ACHN (cell line): ENCODE measurements at regions not wholly inside any gene's neighbourhood (a gene's known extent, or its start where the extent isn't known, plus 50 kb on each side); places are given as distances from the start of the nearest gene placed in this dataset.

Experiments
- DNase-seq: peaks from one replicate; pipeline ENCODE4 v3.0.0-alpha.2; 2015
- in situ Hi-C: cut with HindIII; loops from 2 replicates; pipeline ENCODE4 v1.10.0; 2017; ENCODE audit warnings: low sequenced_read_pairs, low pct_ligation_motif_present, low pct_unique_long_range_greater_than_20kb

DNA sequence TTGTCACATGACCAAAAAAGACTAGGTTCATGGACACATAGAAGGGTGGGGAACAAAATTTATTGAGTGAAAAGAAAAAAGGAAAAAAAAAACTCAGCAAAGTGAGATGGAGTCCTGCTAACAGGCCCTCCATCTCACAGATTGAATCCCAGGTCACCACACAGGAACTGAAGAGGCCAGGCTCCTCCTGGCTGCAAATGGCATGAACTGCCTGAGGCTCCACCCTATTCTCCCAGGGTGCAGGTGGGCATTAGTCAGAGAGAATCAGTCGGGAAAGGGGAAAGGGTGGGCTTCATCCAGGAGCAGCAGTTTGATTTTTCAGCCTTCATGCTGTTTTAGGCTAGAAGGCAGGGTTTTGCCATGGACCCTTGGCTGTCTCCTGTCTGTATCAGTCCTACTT is 128.5 kb upstream of the GRID2 start:
- no peak for DNase-seq
- in situ Hi-C loops, result no loop called here

DNA sequence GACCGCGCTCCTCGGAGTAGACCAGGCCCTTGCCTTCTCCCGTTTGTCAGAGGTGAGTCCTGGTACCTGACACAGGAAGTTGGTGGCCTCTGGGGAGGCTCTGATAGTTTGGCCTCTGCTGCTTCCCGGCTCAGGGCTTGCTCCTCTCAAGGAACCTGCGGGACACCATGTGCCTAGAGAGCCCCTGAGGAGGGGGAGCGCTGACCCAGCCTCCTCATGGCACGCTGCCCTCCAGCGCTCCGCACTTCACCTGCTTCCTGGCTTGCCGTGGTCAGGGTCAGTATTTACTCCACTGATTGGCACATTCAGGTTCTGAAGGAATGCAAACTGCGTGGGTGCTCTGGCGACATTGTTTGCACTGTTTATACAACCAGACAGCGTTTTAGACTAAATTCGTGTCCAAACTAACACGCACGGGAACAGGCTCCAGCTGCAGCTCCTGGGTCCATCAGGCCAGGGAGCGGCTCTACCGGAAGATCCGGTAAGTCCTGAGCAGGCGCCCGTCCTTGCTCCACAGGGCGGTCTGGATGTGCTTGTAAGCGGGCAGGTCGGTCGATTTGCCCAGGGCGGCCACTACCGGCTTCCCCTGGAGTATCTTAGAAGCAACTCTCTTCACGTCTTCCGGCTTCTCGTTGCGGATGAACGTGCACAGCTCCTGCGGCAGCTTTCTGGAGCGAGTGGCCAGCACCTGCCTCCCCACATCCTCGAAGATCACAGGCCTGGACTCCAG is 121.6 kb upstream of the GRID2 start:
- in situ Hi-C loops, result no loop called here
- DNase-seq, result no peak

DNA sequence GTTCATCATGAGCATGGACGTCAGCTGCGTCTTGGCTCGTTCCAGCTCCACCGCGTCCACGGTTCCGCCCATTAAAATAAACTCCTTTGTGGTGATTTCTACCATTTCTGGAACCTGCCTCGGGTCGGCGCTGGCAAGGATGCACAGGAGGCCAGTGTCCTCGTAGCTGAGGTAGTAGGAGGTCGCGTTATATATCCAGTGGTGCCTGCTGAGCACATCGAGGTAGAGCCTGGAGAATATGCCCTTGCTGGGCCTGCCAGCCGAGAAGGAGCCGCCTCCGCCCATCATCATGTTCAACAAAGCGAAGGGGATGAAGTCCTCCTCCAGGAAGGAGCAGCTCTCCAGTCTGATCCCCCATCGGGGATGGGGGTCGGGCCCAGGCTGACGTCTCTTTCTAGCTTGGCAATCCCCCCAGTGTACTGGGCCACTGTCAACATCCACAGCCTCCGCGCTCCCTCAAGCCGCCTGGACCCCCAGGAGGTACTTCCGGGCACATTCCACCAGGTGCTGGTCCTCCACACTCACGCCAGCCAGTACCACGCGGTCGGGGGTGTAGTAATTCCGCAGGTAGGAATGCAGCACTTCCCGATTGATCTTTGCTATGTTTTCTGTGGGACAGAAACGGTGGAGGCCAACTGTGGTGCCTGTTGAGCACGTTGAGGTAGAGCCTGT is 120.9 kb upstream of the GRID2 start:
- in situ Hi-C loops, result no loop called here

DNA sequence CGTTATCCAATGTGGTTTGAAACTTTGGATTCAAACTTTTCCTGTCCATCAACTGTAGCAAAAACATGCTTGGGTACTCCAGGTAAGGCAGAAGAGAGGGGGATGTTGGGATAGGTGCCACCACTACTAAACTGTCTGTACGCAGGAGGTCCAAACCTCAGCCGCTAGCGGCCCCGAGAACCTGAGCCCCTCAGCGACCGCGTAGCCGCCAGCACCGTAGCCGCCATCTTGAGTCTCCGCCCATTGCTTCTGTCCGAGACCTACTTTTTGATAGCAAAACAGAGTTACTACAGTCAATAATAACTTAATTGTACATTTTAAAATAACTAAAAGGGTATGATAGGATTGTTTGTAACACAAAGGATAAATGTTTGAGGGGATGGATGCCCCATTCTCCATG is 119.9 kb upstream of the GRID2 start:
- in situ Hi-C loops, result no loop called here
- DNase-seq, result no peak

More for the DNA sequence above, 120.9 kb upstream of the GRID2 start:
- no peak for DNase-seq

DNA sequence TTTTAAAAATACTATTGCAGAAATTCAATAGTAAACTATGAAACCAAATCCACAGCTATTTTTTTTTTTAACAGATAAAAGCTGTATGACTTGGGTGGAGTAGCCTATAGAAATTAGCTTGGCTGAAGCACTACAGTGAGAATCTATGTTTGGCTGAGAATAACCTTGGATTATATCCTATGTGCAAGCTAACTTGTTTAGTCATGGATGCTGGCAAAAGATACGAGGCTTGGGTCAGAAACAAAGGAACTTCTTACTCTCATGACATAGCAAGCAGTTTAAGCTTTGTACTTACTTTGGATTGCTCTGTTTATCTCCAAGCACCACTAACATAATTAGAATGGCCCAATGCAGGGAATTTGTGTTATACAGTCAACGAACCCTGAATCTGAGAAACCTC is 119.2 kb upstream of the GRID2 start:
- in situ Hi-C loops, result no loop called here
- no peak for DNase-seq

DNA sequence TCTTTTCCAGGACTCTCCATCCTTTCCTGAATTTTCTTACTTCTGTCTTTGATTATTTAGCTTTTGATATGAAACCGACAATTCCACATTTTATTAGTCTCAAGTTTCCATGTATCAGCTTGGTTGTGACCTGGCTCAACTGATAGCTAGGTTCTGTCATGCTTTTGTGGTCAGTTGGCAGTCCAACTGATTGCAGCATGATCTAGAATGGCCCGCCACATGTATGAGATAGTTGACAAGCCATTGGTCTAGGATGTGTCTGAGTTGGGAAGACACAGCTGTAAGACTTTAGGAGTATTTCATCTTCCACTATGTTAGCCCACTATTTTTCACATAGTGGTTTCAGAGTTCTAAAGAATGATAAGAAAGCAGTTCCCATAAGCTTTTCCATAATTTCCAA is 117.5 kb upstream of the GRID2 start:
- in situ Hi-C loops, result no loop called here
- DNase-seq, result no peak

DNA sequence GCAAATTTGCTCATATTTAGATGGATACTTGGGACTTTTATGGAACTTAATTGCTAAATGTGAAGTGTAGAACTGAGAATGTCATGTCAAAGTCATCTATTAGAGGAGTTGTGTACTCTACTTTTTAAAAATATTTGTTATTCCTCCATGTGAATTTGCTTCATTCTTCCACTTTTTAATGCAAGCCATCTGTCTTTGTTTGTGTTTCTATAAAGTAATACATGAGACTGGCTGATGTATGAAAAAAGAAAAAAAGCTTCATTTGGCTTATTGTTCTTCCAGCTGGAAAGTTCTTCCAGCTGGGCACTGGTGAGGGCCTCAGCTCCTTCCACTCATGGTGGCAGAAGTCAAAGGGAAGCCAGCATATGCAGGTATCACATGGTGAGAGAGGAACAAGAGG is 114.6 kb upstream of the GRID2 start:
- no peak for DNase-seq
- in situ Hi-C loops, result no loop called here

DNA sequence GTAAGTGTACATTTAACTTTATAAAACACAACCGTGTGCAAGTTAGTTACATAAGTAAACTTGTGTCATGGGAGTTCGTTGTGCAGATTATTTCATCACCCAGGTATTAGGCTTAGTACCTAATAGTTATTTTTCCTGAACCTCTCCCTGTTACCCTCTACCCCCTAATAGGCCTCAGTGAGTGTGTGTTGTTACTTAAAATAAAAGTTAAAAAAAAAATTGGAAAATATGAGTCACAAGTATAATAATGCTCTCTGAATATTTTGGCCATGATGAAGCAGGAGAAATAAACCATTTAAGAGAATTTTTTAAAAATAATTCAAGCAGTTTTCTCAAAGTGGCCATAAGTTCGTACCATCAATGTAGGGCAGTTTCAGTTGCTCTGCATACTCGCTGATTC is 105.1 kb upstream of the GRID2 start:
- in situ Hi-C loops, result no loop called here
- no peak for DNase-seq

DNA sequence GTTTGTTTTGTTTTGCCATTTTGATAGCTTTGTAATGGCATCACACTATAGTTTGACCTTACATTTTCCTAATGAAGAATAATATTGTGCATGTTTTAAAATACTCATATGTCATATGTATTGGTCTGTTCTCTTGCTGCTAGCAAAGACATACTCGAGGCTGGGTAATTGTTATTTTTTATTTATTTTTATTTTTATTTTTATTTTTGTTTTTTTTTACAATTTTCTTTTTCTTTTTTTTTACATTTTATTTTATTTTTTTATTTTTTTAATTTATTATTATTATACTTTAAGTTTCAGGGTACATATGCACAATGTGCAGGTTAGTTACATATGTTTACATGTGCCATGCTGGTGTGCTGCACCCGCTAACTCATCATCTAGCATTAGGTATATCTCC is 104.6 kb upstream of the GRID2 start:
- no peak for DNase-seq
- in situ Hi-C loops, result no loop called here

DNA sequence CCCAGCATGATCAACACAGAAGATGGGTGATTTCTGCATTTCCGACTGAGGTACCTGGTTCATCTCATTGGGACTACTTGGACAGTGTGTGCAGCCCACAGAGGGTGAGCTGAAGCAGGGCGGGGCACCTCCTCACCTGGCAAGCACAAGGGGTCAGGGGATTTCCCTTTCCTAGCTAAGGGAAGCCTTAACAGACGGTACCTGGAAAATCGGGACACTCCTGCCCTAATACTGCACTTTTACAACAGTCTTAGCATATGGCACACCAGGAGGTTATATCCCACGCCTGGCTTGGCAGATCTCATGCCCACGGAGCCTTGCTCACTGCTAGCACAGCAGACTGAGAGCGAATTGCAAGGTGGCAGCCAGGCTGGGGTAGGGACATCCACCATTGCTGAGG is 92.9 kb upstream of the GRID2 start:
- in situ Hi-C loops, result no loop called here
- no peak for DNase-seq

DNA sequence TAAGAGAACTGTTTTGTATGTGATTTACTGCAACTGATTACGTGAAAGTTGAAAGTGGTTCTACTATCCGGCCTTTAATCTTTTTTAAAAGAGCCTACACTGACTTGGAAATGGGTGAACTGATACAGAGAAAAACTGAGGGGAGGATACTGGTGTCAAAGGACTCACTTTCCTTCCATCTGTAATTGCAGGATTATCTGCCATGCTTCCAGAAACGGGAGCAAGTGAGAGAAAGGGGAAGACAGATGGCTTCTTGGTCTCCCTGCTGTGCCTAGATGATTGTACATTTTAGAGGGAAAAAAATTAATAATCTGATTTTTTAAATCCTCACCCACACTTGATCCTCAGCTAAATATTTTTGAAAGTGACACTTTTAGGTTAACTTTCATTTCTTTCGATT is 88.3 kb upstream of the GRID2 start:
- in situ Hi-C loops, result no loop called here
- no peak for DNase-seq

DNA sequence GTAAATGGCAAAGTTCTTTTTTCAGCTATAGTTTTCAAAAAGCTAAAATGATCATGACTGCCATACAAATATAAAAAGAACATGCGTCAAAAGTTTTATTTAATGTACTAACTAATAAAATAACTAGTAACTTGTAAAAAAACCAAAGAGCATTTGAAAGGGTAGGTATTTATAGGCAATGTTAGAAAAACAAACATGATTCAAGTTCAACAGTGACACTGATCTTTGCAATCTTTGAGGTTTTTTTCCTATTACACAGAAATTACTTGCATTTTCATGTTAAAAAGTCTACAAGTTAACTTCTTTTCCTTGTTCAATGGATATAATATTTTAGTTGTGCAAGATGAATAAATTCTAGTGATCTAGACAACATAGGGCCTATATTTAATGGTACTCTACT is 72.3 kb upstream of the GRID2 start:
- no peak for DNase-seq
- in situ Hi-C loops, result no loop called here

DNA sequence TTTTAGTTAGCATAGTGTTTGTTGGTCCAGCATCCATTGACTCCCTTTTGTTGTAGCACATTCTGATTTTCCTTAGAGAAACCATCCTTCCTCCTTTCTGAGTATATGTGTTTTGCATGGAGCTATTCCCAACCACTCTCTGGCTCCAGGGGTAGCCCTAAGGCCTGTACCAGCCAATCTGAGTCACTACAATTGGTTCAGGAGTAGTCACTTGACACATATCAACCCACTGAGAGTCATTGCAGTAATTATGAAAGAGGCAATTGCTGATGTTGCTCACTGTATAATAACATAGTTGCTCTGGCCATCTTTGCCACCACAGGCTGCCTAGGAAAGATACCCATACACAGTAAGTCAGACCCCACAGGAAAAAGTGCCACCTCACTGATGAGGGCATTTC is 71.2 kb upstream of the GRID2 start:
- in situ Hi-C loops, result no loop called here
- no peak for DNase-seq

DNA sequence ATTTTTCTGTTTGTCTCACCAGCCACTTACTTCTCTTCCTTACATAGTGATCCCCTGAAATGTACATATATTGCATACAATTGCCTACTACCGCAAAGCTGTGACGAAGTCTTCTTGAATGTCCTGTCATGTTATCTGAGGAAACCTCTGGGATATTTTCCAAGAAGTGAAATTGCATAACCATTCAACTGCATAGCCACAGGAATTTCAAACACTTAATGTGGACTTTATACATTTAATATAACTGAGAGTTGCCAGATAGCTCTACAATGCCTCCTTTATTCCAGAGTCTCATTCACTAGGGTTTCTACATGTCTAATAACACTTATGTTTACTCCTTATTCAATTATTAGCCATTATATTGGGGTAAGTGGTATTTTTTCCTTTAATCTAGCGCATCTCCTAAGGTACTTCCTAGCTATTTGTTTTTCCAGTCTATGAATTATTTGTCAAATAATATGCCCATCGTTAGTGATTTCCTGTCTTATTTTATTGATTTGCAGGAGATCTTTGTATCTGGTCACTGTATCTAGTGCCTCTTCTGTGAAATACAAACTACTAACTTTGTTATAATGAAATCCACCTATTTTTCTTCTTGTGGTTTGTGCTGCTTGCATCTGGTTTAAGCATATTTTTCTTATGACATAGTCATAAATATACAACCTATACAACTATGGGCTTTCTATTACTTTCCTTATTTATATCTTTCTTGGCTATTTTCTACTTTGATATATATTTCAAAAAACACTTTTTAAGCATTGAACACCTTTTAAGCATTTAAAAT is 69.2 kb upstream of the GRID2 start:
- DNase-seq, result peak; percentile 94
- in situ Hi-C loops, result no loop called here

DNA sequence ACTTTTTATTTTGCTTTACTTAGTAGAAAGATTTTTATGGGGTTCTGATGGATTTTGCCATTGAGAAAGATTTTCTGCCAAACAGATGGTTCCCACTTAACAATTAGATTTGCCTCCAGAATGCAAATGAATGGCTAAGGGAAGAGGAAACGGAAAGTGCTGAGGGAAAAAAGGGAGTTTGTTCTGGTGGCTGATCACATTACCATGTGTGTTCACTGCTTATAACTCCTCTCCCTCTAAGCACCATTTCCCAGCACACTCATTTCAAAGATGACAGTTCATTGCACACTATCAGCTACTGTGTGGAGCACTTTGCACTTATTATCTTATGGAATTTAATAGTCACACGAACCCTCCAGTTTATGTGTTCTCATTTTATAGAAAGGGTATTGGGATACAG is 68.0 kb upstream of the GRID2 start:
- no peak for DNase-seq
- in situ Hi-C loops, result no loop called here

DNA sequence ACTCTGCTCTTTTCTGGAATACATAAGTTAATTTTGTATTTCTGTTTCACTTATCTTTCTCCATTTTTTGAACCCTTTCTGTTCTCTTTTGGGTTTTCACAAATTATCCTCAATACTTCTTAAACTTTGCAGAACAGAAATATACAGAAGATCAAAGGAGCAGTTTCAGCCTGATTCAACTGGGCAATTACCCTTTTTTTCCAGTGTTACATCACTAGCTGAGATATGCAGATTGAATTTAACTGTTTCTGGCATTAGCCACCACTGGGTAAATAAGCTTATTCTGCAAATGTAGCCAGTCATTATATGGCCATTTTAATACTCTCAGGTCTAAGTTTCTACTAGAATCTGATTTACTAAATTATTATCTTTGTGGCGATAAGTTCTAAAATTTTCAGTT is 66.9 kb upstream of the GRID2 start:
- in situ Hi-C loops, result no loop called here
- DNase-seq, result no peak

DNA sequence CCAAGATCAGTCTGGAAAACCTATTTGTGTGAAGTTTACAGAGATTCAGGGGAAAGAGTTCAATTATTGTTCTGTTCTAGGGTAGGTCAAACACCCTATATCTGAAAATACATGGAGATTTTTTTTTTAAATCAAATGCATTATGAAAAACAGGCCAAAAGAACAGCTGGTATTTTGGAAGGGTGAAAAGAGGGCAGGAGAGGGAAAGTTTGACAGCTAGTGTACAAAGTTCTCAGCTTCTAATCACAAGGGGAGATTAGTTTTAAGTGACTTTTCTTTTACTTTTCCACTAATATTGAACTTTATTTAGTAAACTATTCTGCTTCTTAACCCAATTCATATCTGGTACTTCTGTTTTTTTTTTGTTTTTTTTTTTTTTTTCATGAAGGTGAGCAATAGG is 66.2 kb upstream of the GRID2 start:
- no peak for DNase-seq
- in situ Hi-C loops, result no loop called here

DNA sequence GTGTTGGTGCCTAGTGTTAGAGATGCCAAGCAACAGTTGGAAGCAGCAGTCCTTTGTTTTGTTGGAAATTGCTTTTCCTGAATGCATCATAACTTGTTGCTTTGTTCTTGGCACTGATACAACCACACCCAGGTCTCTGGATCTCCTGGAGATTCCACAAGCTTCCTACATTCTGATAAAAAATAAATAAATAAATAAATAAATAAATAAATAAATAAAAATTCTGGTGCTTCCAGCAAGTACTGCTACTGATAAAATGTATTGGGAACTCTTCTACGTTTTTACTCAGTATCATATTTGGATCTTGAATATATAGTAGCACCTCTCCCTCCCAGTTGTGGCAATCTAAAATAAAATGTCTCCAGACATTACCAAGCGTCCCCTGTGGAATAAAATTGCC is 62.7 kb upstream of the GRID2 start:
- DNase-seq, result no peak
- in situ Hi-C loops, result no loop called here

DNA sequence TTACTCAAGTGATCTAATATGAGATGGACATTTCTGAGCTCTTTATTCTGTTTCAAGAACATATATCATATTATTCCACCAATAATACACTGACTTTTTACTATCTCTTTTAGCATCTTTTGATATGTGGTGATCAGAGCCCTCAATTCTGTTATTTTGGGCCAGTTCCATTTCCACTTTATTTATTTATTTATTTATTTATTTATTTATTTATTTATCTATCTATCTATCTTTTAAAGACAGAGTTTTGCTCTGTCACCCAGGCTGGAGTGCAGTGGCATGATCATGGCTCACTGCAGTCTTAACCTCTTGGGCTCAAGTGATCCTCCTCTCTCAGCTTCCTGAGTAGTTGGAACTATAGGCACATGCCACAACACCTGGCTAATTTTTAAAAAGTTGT is 57.4 kb upstream of the GRID2 start:
- DNase-seq, result no peak
- in situ Hi-C loops, result no loop called here

DNA sequence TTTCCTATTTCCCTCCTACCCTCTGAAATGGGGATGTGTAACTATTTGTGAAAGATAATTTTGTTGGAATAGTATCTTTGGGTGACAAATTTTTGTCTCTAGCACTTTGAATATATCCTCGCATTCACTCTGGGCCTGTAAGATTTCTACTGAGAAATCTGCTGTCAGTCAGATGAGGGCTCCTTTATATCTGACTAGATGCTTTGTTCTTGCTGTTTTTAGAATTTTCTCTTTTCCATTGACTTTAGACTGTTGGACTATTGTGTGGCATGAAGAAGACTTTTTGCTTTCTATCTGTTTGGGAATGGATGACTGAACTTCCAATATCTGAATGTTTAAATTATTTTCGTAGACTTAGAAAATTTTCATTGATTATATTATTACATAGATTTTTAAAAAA is 54.2 kb upstream of the GRID2 start:
- in situ Hi-C loops, result no loop called here
- no peak for DNase-seq
